Activated CD8-positive, alpha-beta T cell treated with anti-CD3 and anti-CD28 coated beads, Interleukin-2, amount 10 ng/mL, durations not matched to agents 7 days and 5 days (primary cell): ENCODE measurements at regions not wholly inside any gene's neighbourhood (a gene's known extent, or its start where the extent isn't known, plus 50 kb on each side); places are given as distances from the start of the nearest gene placed in this dataset.
"Not testable (repeated sequence)": the region's sequence is repeated elsewhere in the genome, so short reads cannot be mapped to it uniquely, and the experiment has no call there.

ENCODE experiments used
- ATAC-seq: fragments of 150-1000 bp; cut with Tn5 transposase; one replicate; pipeline ENCODE4 v1.10.0; 2021; ENCODE audit warnings: moderate library complexity
- CTCF ChIA-PET: fragments of 350-600 bp; sonication (Branson Sonifier 250); formaldehyde crosslinking; loops from one replicate; lab custom pipeline; 2021; ENCODE audit warnings: antibody characterized with exemption; lab: Charles Lee
- POLR2A ChIA-PET: fragments of 350-600 bp; sonication (Branson Sonifier 250); formaldehyde crosslinking; loops from one replicate; lab custom pipeline; 2021; ENCODE audit warnings: antibody characterized with exemption; lab: Charles Lee
- DNase-seq: peaks from one replicate; pipeline ENCODE4 v3.0.0-alpha.2; 2020
- H3K27ac Mint-ChIP-seq: one replicate; pipeline ENCODE4 v1.8.0; 2021; ENCODE audit warnings: mild to moderate bottlenecking, mixed read lengths
- H3K27me3 Mint-ChIP-seq: one replicate; pipeline ENCODE4 v1.8.0; 2021; ENCODE audit warnings: low read depth, mixed read lengths
- H3K36me3 Mint-ChIP-seq: one replicate; pipeline ENCODE4 v1.8.0; 2021; ENCODE audit warnings: low read depth, mixed read lengths
- H3K4me1 Mint-ChIP-seq: one replicate; pipeline ENCODE4 v1.8.0; 2021; ENCODE audit warnings: low read depth, mixed read lengths
- H3K4me3 Mint-ChIP-seq: one replicate; pipeline ENCODE4 v1.8.0; 2021; ENCODE audit warnings: mild to moderate bottlenecking, mixed read lengths
- H3K9me3 Mint-ChIP-seq: one replicate; pipeline ENCODE4 v1.8.0; 2022; ENCODE audit warnings: mixed read lengths; ENCODE audit not compliant: insufficient read depth

- H3K27ac Mint-ChIP-seq, result no peak overlapping the region
- H3K9me3 Mint-ChIP-seq, result no peaks in the 10 kb centered on the region
- POLR2A ChIA-PET, result interaction anchor here (0.6 to 1.3 kb wide), 4 partner anchors 35 to 241 kb away, joined by 3 to 5 read pairs (median 3); no protein-coding TSS in a partner anchor
- CTCF ChIA-PET, result interaction anchor here (0.9 to 3.5 kb wide), 7 partner anchors 11 to 790 kb away, joined by 3 to 17 read pairs (median 4); partner anchors contain the start of gene FUT8
- H3K36me3 Mint-ChIP-seq, result no peaks in the 10 kb centered on the region
- H3K4me3 Mint-ChIP-seq, result peak overlapping the region; percentile 63
- DNase-seq, result no peak
- no peak for ATAC-seq
- H3K4me1 Mint-ChIP-seq, result peaks cover 32% of the 10 kb centered on the region
- peaks cover 7% of the 10 kb centered on the region for H3K27me3 Mint-ChIP-seq
Measured at GRCh38 chr14:65170318-65170717, 68.0 kb upstream of the MAX start.

- no peaks in the 10 kb centered on the region for H3K36me3 Mint-ChIP-seq
- CTCF ChIA-PET, result interaction anchor here (0.9 to 3.5 kb wide), 7 partner anchors 10 to 790 kb away, joined by 3 to 17 read pairs (median 4); partner anchors contain the start of gene FUT8
- peak overlapping the region; percentile 63 for H3K4me3 Mint-ChIP-seq
- ATAC-seq, result peak; percentile 84
- peak overlapping the region; percentile 50 for H3K27ac Mint-ChIP-seq
- POLR2A ChIA-PET, result interaction anchor here (0.6 to 0.8 kb wide), 3 partner anchors 34 to 241 kb away, joined by 3 to 5 read pairs (median 3); no protein-coding TSS in a partner anchor
- H3K27me3 Mint-ChIP-seq, result peaks cover 7% of the 10 kb centered on the region
- H3K4me1 Mint-ChIP-seq, result peaks cover 32% of the 10 kb centered on the region
- no peaks in the 10 kb centered on the region for H3K9me3 Mint-ChIP-seq
- DNase-seq, result peak; percentile 62
Measured at GRCh38 chr14:65170768-65171507, 68.6 kb upstream of the MAX start.

- H3K4me1 Mint-ChIP-seq, result peaks cover 19% of the 10 kb centered on the region
- H3K4me3 Mint-ChIP-seq, result no peak overlapping the region
- H3K9me3 Mint-ChIP-seq, result no peaks in the 10 kb centered on the region
- H3K27ac Mint-ChIP-seq, result no peak overlapping the region
- ChIA-PET CTCF (interaction anchor here (0.6 to 1.1 kb wide), 2 partner anchors 31 to 191 kb away, joined by 3 read pairs; no protein-coding TSS in a partner anchor), POLR2A (no interaction called here)
- H3K27me3 Mint-ChIP-seq, result peaks cover 7% of the 10 kb centered on the region
- DNase-seq, result no peak
- no peaks in the 10 kb centered on the region for H3K36me3 Mint-ChIP-seq
- ATAC-seq, result no peak
Measured at GRCh38 chr14:65173973-65174693, 71.8 kb upstream of the MAX start.

- POLR2A ChIA-PET, result no interaction called here
- H3K4me3 Mint-ChIP-seq, result no peak overlapping the region
- no peak for DNase-seq
- H3K36me3 Mint-ChIP-seq, result no peaks in the 10 kb centered on the region
- peaks cover 17% of the 10 kb centered on the region for H3K4me1 Mint-ChIP-seq
- H3K27ac Mint-ChIP-seq, result no peak overlapping the region
- CTCF ChIA-PET, result interaction anchor here (0.6 to 1.1 kb wide), 3 partner anchors 11 to 191 kb away, joined by 3 to 5 read pairs (median 3); no protein-coding TSS in a partner anchor
- H3K27me3 Mint-ChIP-seq, result peaks cover 7% of the 10 kb centered on the region
- no peak for ATAC-seq
- H3K9me3 Mint-ChIP-seq, result no peaks in the 10 kb centered on the region
Measured at GRCh38 chr14:65174783-65175182, 72.5 kb upstream of the MAX start.

GRCh38 chr14:65177551-65177950 lies 75.2 kb upstream of the MAX start:
- ChIA-PET POLR2A (no interaction called here), CTCF (interaction anchor here (2.9 kb wide), 1 partner anchor 13 kb away, joined by 13 read pairs; no protein-coding TSS in a partner anchor)
- H3K9me3 Mint-ChIP-seq, result peaks cover 12% of the 10 kb centered on the region
- no peak overlapping the region for H3K27ac Mint-ChIP-seq
- ATAC-seq (no peak), DNase-seq (no peak)
- H3K4me1 Mint-ChIP-seq, result peaks cover 15% of the 10 kb centered on the region
- peaks cover 8% of the 10 kb centered on the region for H3K36me3 Mint-ChIP-seq
- peaks cover 4% of the 10 kb centered on the region for H3K27me3 Mint-ChIP-seq
- no peak overlapping the region for H3K4me3 Mint-ChIP-seq

- H3K4me3 Mint-ChIP-seq, POLR2A ChIA-PET, H3K27me3 Mint-ChIP-seq, ATAC-seq, H3K27ac Mint-ChIP-seq, CTCF ChIA-PET, DNase-seq: not testable (repeated sequence)
- Mint-ChIP-seq H3K36me3 (peaks cover 11% of the 10 kb centered on the region), H3K9me3 (peaks cover 16% of the 10 kb centered on the region), H3K4me1 (peaks cover 11% of the 10 kb centered on the region)
Measured at GRCh38 chr14:65179231-65179630, 76.9 kb upstream of the MAX start.

DNA sequence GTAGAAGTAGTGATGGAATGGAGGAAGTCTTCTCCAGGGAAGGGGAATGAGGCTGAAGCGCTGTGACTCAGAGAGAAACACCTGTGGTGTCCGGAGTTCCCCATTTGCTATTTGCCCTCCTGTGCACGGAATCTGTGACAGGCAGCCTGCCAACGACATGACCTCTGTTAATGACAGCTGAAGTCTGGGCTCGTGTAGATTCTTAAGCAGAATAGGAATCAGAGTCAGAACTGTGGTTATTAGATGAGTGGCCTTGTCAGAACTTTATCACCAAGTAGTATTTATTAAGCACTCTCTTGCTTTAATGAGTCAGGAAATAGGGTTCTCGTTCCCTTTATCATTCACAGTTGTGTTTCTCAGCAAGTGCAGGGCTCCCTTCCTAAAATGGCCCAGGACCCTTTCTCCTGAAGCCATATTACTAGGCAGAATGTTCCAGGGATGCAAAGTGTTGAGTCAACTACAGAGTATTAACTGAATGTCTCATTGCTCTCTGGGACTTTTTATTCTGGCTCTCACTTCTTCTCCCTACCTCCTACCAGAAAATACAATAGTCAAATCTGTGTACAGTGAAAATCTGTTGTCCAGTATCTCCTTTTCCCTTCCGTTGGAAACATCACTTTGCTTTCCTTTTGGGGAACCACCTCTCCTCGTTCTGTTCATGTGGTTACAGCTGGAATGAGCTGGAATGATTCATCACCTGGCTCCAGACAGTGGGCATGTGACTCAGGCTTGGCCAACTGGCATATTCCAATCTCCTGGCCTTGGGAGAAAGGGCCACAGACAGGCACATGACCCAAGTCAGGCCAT lies 77.8 kb upstream of the MAX start:
- Mint-ChIP-seq H3K4me3 (no peak overlapping the region), H3K27ac (no peak overlapping the region)

GRCh38 chr14:65180725-65181025 lies 78.4 kb upstream of the MAX start:
- Mint-ChIP-seq H3K4me3 (no peak overlapping the region), H3K27me3 (peaks cover 1% of the 10 kb centered on the region), H3K27ac (no peak overlapping the region), H3K4me1 (peaks cover 11% of the 10 kb centered on the region), H3K9me3 (peaks cover 16% of the 10 kb centered on the region), H3K36me3 (peaks cover 11% of the 10 kb centered on the region)
- ChIA-PET CTCF (interaction anchor here (0.7 to 1.4 kb wide), 2 partner anchors 10 to 44 kb away, joined by 3 to 4 read pairs; no protein-coding TSS in a partner anchor), POLR2A (no interaction called here)
- ATAC-seq (no peak), DNase-seq (no peak)

More for the DNA sequence above, 77.8 kb upstream of the MAX start:
- DNase-seq (peak; percentile 33), ATAC-seq (peak; percentile 49)
- H3K27me3 Mint-ChIP-seq, result no peaks in the 10 kb centered on the region
- H3K36me3 Mint-ChIP-seq, result peaks cover 11% of the 10 kb centered on the region
- peaks cover 11% of the 10 kb centered on the region for H3K4me1 Mint-ChIP-seq
- POLR2A ChIA-PET, result no interaction called here
- H3K9me3 Mint-ChIP-seq, result peaks cover 16% of the 10 kb centered on the region
- CTCF ChIA-PET, result interaction anchor here (1.4 kb wide), 1 partner anchor 9 kb away, joined by 4 read pairs; no protein-coding TSS in a partner anchor

GRCh38 chr14:65184032-65184764 lies 81.9 kb upstream of the MAX start:
- POLR2A ChIA-PET, result interaction anchor here (1.5 kb wide), 1 partner anchor 23 kb away, joined by 5 read pairs; no protein-coding TSS in a partner anchor
- ATAC-seq, result no peak
- H3K9me3 Mint-ChIP-seq, result peaks cover 16% of the 10 kb centered on the region
- H3K27me3 Mint-ChIP-seq, result peaks cover 2% of the 10 kb centered on the region
- H3K4me1 Mint-ChIP-seq, result peaks cover 11% of the 10 kb centered on the region
- H3K27ac Mint-ChIP-seq, result no peak overlapping the region
- CTCF ChIA-PET, result interaction anchor here (1.0 to 1.8 kb wide), 4 partner anchors 17 to 640 kb away, joined by 3 to 7 read pairs (median 4); no protein-coding TSS in a partner anchor
- peaks cover 11% of the 10 kb centered on the region for H3K36me3 Mint-ChIP-seq
- H3K4me3 Mint-ChIP-seq, result no peak overlapping the region
- no peak for DNase-seq

GRCh38 chr14:65185829-65186228 lies 83.5 kb upstream of the MAX start:
- Mint-ChIP-seq H3K27ac (no peak overlapping the region), H3K4me1 (no peaks in the 10 kb centered on the region), H3K4me3 (no peak overlapping the region), H3K36me3 (peaks cover 11% of the 10 kb centered on the region), H3K9me3 (peaks cover 16% of the 10 kb centered on the region), H3K27me3 (peaks cover 2% of the 10 kb centered on the region)
- ChIA-PET CTCF (interaction anchor here (1.8 to 2.5 kb wide), 2 partner anchors 10 to 22 kb away, joined by 7 read pairs; no protein-coding TSS in a partner anchor), POLR2A (no interaction called here)
- ATAC-seq, result no peak
- no peak for DNase-seq
